CD4-positive, alpha-beta T cell treated with Interleukin-4 for 1 hour (primary cell): ENCODE measurements at regions not wholly inside any gene's neighbourhood (a gene's known extent, or its start where the extent isn't known, plus 50 kb on each side); places are given as distances from the start of the nearest gene placed in this dataset.
A peak's percentile ranks its signal among the peaks of the same experiment; 100 is the strongest.
"Not testable (repeated sequence)": the region's sequence is repeated elsewhere in the genome, so short reads cannot be mapped to it uniquely, and the experiment has no call there.

Experiments used
- DNase-seq, 2 donors: peaks; one replicate each; pipeline ENCODE4 v3.0.0-alpha.2; 2020 to 2022

- DNase-seq, result no peak
Observed at GRCh38 chr2:163177592-163177991, 339.0 kb upstream of the KCNH7 start.

GRCh38 chr2:163175294-163175693 is 336.7 kb upstream of the KCNH7 start:
- DNase-seq, result no peak

- no peak for DNase-seq
Observed at GRCh38 chr2:163173591-163173990, 335.0 kb upstream of the KCNH7 start.

- no peak for DNase-seq
Observed at GRCh38 chr2:163171786-163172530, 333.4 kb upstream of the KCNH7 start.

- no peak for DNase-seq
Observed at GRCh38 chr2:163157891-163158496, 319.4 kb upstream of the KCNH7 start.

GRCh38 chr2:163157411-163157810 is 318.8 kb upstream of the KCNH7 start:
- DNase-seq, result no peak

GRCh38 chr2:163155925-163156324 is 317.4 kb upstream of the KCNH7 start:
- DNase-seq, result no peak

- peak in 1 of 2 donors; percentile 1 for DNase-seq
Observed at GRCh38 chr2:163155279-163155883, 316.8 kb upstream of the KCNH7 start.

GRCh38 chr2:163142618-163143017 is 304.1 kb upstream of the KCNH7 start:
- DNase-seq, result no peak

- no peak for DNase-seq
Observed at GRCh38 chr2:163138947-163139346, 300.4 kb upstream of the KCNH7 start.

GRCh38 chr2:163135256-163135655 is 296.7 kb upstream of the KCNH7 start:
- DNase-seq, result no peak

GRCh38 chr2:163133602-163134001 is 295.0 kb upstream of the KCNH7 start:
- no peak for DNase-seq

- DNase-seq, result no peak
Observed at GRCh38 chr2:163132850-163133249, 294.3 kb upstream of the KCNH7 start.

- not testable (repeated sequence) for DNase-seq
Observed at GRCh38 chr2:163132207-163132606, 293.6 kb upstream of the KCNH7 start.

- no peak for DNase-seq
Observed at GRCh38 chr2:163123526-163123925, 285.0 kb upstream of the KCNH7 start.

- no peak for DNase-seq
Observed at GRCh38 chr2:163122257-163122656, 283.7 kb upstream of the KCNH7 start.

- DNase-seq, result no peak
Observed at GRCh38 chr2:163121483-163121882, 282.9 kb upstream of the KCNH7 start.

- DNase-seq, result no peak
Observed at GRCh38 chr2:163119966-163120365, 281.4 kb upstream of the KCNH7 start.

GRCh38 chr2:163086940-163087339 is 248.4 kb upstream of the KCNH7 start:
- DNase-seq, result no peak

- DNase-seq, result not testable (repeated sequence)
Observed at GRCh38 chr2:163085366-163086024, 246.9 kb upstream of the KCNH7 start.

GRCh38 chr2:163081754-163082153 is 243.2 kb upstream of the KCNH7 start:
- no peak for DNase-seq

GRCh38 chr2:163077241-163077640 is 238.7 kb upstream of the KCNH7 start:
- no peak for DNase-seq

- DNase-seq, result no peak
Observed at GRCh38 chr2:163066085-163066484, 227.5 kb upstream of the KCNH7 start.

- DNase-seq, result no peak
Observed at GRCh38 chr2:163062524-163062923, 224.0 kb upstream of the KCNH7 start.
